H1 (cell line): ENCODE measurements at regions not wholly inside any gene's neighbourhood (a gene's known extent, or its start where the extent isn't known, plus 50 kb on each side); places are given as distances from the start of the nearest gene placed in this dataset.
A peak's percentile ranks its signal among the peaks of the same experiment; 100 is the strongest.

Experiments
- CTCF ChIA-PET: fragments of 300-600 bp; sonication (Branson Sonifier 250); formaldehyde crosslinking; loops from one replicate; lab custom pipeline; 2021; ENCODE audit not compliant: partially characterized antibody; lab: Charles Lee
- POLR2A ChIA-PET: fragments of 300-600 bp; sonication (Branson Sonifier 250); formaldehyde crosslinking; loops from one replicate; lab custom pipeline; 2021; ENCODE audit warnings: inconsistent platforms; ENCODE audit not compliant: partially characterized antibody; lab: Charles Lee
- DNase-seq, 2 experiments: peaks; one replicate each; pipeline versions ENCODE4 v3.0.0 to v3.0.0-alpha.2; 2010 to 2022; ENCODE audit warnings: low spot score in 2 of 2, low read depth in 1 of 2, mixed read lengths in 1 of 2
- FAIRE-seq: peaks from 2 replicates; lab custom pipeline; 2011; peaks lifted over from hg19 to GRCh38; lab: Jason Lieb, UNC
- H2AFZ ChIP-seq: 2 replicates; pipeline ENCODE4 v1.8.1; 2012; ENCODE audit warnings: low read length, inconsistent platforms
- H2AK5ac ChIP-seq: 2 replicates; pipeline ENCODE4 v1.6.1; 2013; ENCODE audit warnings: low read depth, low read length
- H2BK120ac ChIP-seq: replicated peaks from 2 replicates; pipeline ENCODE3; 2013; ENCODE audit warnings: low read depth, low read length, inconsistent platforms
- H2BK12ac ChIP-seq: 2 replicates; pipeline ENCODE4 v1.6.1; 2013; ENCODE audit warnings: low read depth, low read length
- H2BK15ac ChIP-seq: 2 replicates; pipeline ENCODE4 v1.6.1; 2013; ENCODE audit warnings: low read length
- H2BK20ac ChIP-seq: 2 replicates; pipeline ENCODE4 v1.6.1; 2013; ENCODE audit warnings: low read length
- H2BK5ac ChIP-seq: 2 replicates; pipeline ENCODE4 v1.6.1; 2013; ENCODE audit warnings: low read depth, low read length
- H3K14ac ChIP-seq: 2 replicates; pipeline ENCODE4 v1.6.1; 2013; ENCODE audit warnings: inconsistent platforms; ENCODE audit not compliant: insufficient read length
- H3K18ac ChIP-seq: 2 replicates; pipeline ENCODE4 v1.6.1; 2013; ENCODE audit warnings: low read length; ENCODE audit errors: extremely low read depth
- H3K23ac ChIP-seq: 2 replicates; pipeline ENCODE4 v1.6.1; 2013; ENCODE audit warnings: inconsistent platforms; ENCODE audit not compliant: insufficient read length
- H3K23me2 ChIP-seq: 2 replicates; pipeline ENCODE4 v1.6.1; 2013; ENCODE audit warnings: low read depth, low read length
- H3K27ac ChIP-seq: 2 replicates; pipeline ENCODE4 v1.6.1; 2011; ENCODE audit warnings: low read depth, low read length, inconsistent platforms
- H3K27me3 ChIP-seq, 4 experiments: replicated peaks in 1 of 4; 1 replicate in 1 of 4; 2 replicates in 3 of 4; pipeline versions ENCODE4 v1.6.1 to v1.8.1; 2011 to 2013; ENCODE audit warnings: low read length in 3 of 4, mild to moderate bottlenecking in 3 of 4, inconsistent platforms in 2 of 4, mixed read lengths in 2 of 4, moderate library complexity in 1 of 4; ENCODE audit not compliant: control insufficient read depth in 3 of 4, insufficient read depth in 3 of 4; ENCODE audit errors: extremely low read depth in 1 of 4
- H3K36me3 ChIP-seq, 4 experiments: 2 replicates each; pipeline versions ENCODE4 v1.6.1 to v1.8.1; 2011 to 2013; ENCODE audit warnings: mild to moderate bottlenecking in 4 of 4, low read length in 3 of 4, moderate library complexity in 2 of 4, control low read depth in 1 of 4, inconsistent platforms in 1 of 4; ENCODE audit not compliant: insufficient read depth in 4 of 4, control insufficient read depth in 2 of 4
- H3K4ac ChIP-seq: replicated peaks from 2 replicates; pipeline ENCODE3; 2013; ENCODE audit warnings: low read length, low read depth, mixed read lengths, inconsistent platforms; ENCODE audit not compliant: insufficient read length
- H3K4me1 ChIP-seq, 4 experiments: replicated peaks in 1 of 4; 1 replicate in 1 of 4; 2 replicates in 3 of 4; pipeline versions ENCODE4 v1.6.1 to v1.8.1; 2011 to 2013; ENCODE audit warnings: low read length in 3 of 4, inconsistent platforms in 2 of 4, mixed read lengths in 1 of 4; ENCODE audit not compliant: insufficient read depth in 4 of 4, control insufficient read depth in 3 of 4
- H3K4me2 ChIP-seq, 2 experiments: 2 replicates each; pipeline versions ENCODE4 v1.6.1 to v1.8.1; 2011 to 2013; ENCODE audit warnings: low read depth in 2 of 2, low read length in 2 of 2, control low read depth in 1 of 2, inconsistent platforms in 1 of 2, mild to moderate bottlenecking in 1 of 2; ENCODE audit not compliant: insufficient read depth in 1 of 2
- H3K4me3 ChIP-seq, 4 experiments: fragments of 200-600, 300-600 bp in 1 of 4; sonication (generic), shearing (Covaris generic), sonication (Bioruptor Twin) in 1 of 4; 2 replicates each; pipeline versions ENCODE4 v1.5.1 to v1.8.1; 2011 to 2016; ENCODE audit warnings: low read length in 4 of 4, low read depth in 3 of 4, control low read depth in 2 of 4, inconsistent platforms in 2 of 4, mild to moderate bottlenecking in 2 of 4, mixed read lengths in 1 of 4, moderate library complexity in 1 of 4; ENCODE audit not compliant: insufficient read depth in 2 of 4; ENCODE audit errors: extremely low read depth in 1 of 4
- H3K56ac ChIP-seq: replicated peaks from 2 replicates; pipeline ENCODE3; 2013; ENCODE audit warnings: low read depth, mild to moderate bottlenecking, mixed read lengths, low read length, inconsistent platforms; ENCODE audit not compliant: insufficient read length
- H3K79me1 ChIP-seq: 2 replicates; pipeline ENCODE4 v1.6.1; 2013; ENCODE audit warnings: low read depth, low read length, control low read depth
- H3K79me2 ChIP-seq, 2 experiments: 2 replicates each; pipeline versions ENCODE4 v1.6.1 to v1.8.1; 2012 to 2013; ENCODE audit warnings: low read length in 2 of 2, mild to moderate bottlenecking in 2 of 2, inconsistent platforms in 1 of 2; ENCODE audit not compliant: insufficient read depth in 2 of 2, control insufficient read depth in 1 of 2
- H3K9ac ChIP-seq, 4 experiments: replicated peaks in 1 of 4; 1 replicate in 1 of 4; 2 replicates in 3 of 4; pipeline versions ENCODE4 v1.6.1 to v1.8.1; 2011 to 2013; ENCODE audit warnings: low read depth in 3 of 4, low read length in 3 of 4, control low read depth in 2 of 4, mild to moderate bottlenecking in 2 of 4, moderate library complexity in 2 of 4, inconsistent platforms in 1 of 4; ENCODE audit errors: extremely low read depth in 1 of 4
- H3K9me3 ChIP-seq, 2 experiments: 2 replicates each; pipeline versions ENCODE4 v1.6.1 to v1.8.1; 2012 to 2013; ENCODE audit warnings: mild to moderate bottlenecking in 2 of 2, moderate library complexity in 2 of 2, control low read depth in 1 of 2, inconsistent platforms in 1 of 2, low read depth in 1 of 2, low read length in 1 of 2, mixed read lengths in 1 of 2; ENCODE audit not compliant: insufficient read depth in 2 of 2
- H4K20me1 ChIP-seq, 2 experiments: replicated peaks in 1 of 2; 2 replicates each; pipeline versions ENCODE3 to v1.8.1; 2011 to 2013; ENCODE audit warnings: inconsistent platforms in 2 of 2, low read length in 2 of 2, mild to moderate bottlenecking in 1 of 2; ENCODE audit not compliant: insufficient read depth in 2 of 2, control insufficient read depth in 1 of 2
- H4K5ac ChIP-seq: 2 replicates; pipeline ENCODE4 v1.6.1; 2013; ENCODE audit warnings: low read length, low read depth, mixed read lengths, inconsistent platforms; ENCODE audit not compliant: insufficient read length
- H4K8ac ChIP-seq: 2 replicates; pipeline ENCODE4 v1.8.0; 2013; ENCODE audit warnings: mild to moderate bottlenecking, moderate library complexity, low read length, inconsistent platforms; ENCODE audit not compliant: insufficient read depth; ENCODE audit errors: extremely low read depth
- H4K91ac ChIP-seq: replicated peaks from 2 replicates; pipeline ENCODE3; 2013; ENCODE audit warnings: low read length, mixed read lengths, inconsistent platforms; ENCODE audit not compliant: insufficient read length
- RAD21 ChIP-seq, 2 experiments: IDR thresholded peaks in 1 of 2; conservative IDR thresholded peaks in 1 of 2; 2 replicates each; pipeline ENCODE4 v1.6.1; 2011; ENCODE audit warnings: low read depth in 2 of 2, low read length in 2 of 2, improper control_type of control experiment in 1 of 2, inconsistent platforms in 1 of 2, mild to moderate bottlenecking in 1 of 2, moderate library complexity in 1 of 2
- SP1 ChIP-seq: IDR thresholded peaks from 2 replicates; pipeline ENCODE4 v1.6.1; 2011; ENCODE audit warnings: low read depth, low read length
- TBP ChIP-seq: IDR thresholded peaks from 2 replicates; pipeline ENCODE4 v1.6.1; 2011; ENCODE audit warnings: low read depth, low read length, improper control_type of control experiment
- WGBS, 2 experiments: shearing (Covaris generic) in 1 of 2; methylation state at CpG; one replicate each; pipeline versions ENCODE4 v1.1.6 to v1.1.7; 2013 to 2015; ENCODE audit warnings: low lambda C conversion rate in 2 of 2, mixed read lengths in 2 of 2, inconsistent platforms in 1 of 2, low coverage in 1 of 2, missing lambda C conversion rate in 1 of 2; ENCODE audit not compliant: insufficient replicate concordance in 2 of 2, insufficient coverage in 1 of 2, insufficient read length in 1 of 2; ENCODE audit errors: extremely low coverage in 1 of 2, missing lambda C conversion rate in 1 of 2; 5-methylcytosine and 5-hydroxymethylcytosine counted together

DNA sequence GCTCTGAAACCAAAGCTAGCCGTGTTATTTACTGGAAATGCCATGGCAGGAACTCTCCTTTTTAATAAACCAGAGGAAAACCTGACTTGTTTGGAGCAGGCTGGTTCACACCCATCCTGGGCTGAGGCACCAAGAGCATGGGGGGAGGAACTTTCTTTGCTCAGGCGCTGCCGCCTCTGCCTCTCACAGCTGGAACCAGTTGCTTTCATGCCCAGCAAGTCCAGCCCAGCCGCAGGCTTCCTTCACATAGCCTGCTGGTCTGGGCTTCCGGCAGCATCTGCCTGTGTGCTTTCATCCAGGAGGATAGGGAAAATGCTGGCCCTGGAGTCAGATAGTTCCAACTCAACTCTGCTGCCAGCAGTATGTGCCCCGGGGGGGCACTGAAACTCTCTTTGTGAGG is 88.1 kb upstream of the ASIC2 start:
- DNase-seq, result no peak
- Histone ChIP-seq H2BK12ac (no peak overlapping the region), H3K9ac (no peak overlapping the region), H3K23me2 (no peaks in the 10 kb centered on the region), H3K27ac (no peak overlapping the region), H4K8ac (no peak overlapping the region), H3K4me1 (peaks cover 0 to 6% (median 1%) of the 10 kb centered on the region in 4 experiments; a peak in 1 of 7 replicates), H2AFZ (no peak overlapping the region), H2BK120ac (no peak overlapping the region), H2BK15ac (no peak overlapping the region), H3K18ac (no peak overlapping the region), H3K79me1 (no peaks in the 10 kb centered on the region), H4K5ac (no peak overlapping the region), H3K14ac (no peak overlapping the region), H2BK20ac (no peak overlapping the region), H3K4me2 (no peak overlapping the region), H2BK5ac (no peak overlapping the region), H4K91ac (no peak overlapping the region), H3K79me2 (no peaks in the 10 kb centered on the region), H4K20me1 (no peaks in the 10 kb centered on the region), H3K36me3 (no peaks in the 10 kb centered on the region), H3K23ac (no peak overlapping the region), H2AK5ac (no peak overlapping the region), H3K4me3 (no peak overlapping the region), H3K27me3 (no peaks in the 10 kb centered on the region), H3K4ac (no peak overlapping the region), H3K56ac (no peak overlapping the region), H3K9me3 (no peaks in the 10 kb centered on the region)
- CTCF ChIA-PET, result interaction anchor here (1.6 to 1.8 kb wide), 2 partner anchors 9 to 294 kb away, joined by 3 read pairs; no protein-coding TSS in a partner anchor
- POLR2A ChIA-PET, result no interaction called here
- TF ChIP-seq RAD21 (IDR thresholded peaks at IDR 0.05 in 1 of 2, conservative IDR thresholded peaks at IDR 0.05 in 1 of 2; ENCODE audit: low read depth in 2 of 2, low read length in 2 of 2) (0 out of 4 replicates have a peak, but pooled peaks of 1 of the 2 experiments have one; percentile 1), TBP (peak; percentile 53; the same call in 1 of the 2 replicates), SP1 (no peak)
- no peak for FAIRE-seq
- 70% methylated on average over 6 of the region's 6 CpGs; no CpG with 5 or more reads in 1 of the 2 experiments for WGBS, 2 experiments
